ENCODE measurements at regions not wholly inside any gene's neighbourhood (a gene's known extent, or its start where the extent isn't known, plus 50 kb on each side); places are given as distances from the start of the nearest gene placed in this dataset.
"Not testable (repeated sequence)": the region's sequence is repeated elsewhere in the genome, so short reads cannot be mapped to it uniquely, and the experiment has no call there.

GRCh38 chr20:60789399-60789798, 462.7 kb upstream of the CDH4 start:
- H3K4me3 ChIP-seq (ENCODE audit: low read length), result no peak overlapping the region
- H3K27me3 ChIP-seq (ENCODE audit: low read length), result 0 out of 2 replicates have a peak, but pooled peaks cover 1% of the 10 kb centered on the region
- no peak for TF ChIP-seq CTCF (conservative IDR thresholded peaks at IDR 0.05; ENCODE audit: low read depth, low read length)
- no peak for TF ChIP-seq EZH2 (IDR thresholded peaks at IDR 0.05; ENCODE audit: low read length, unreplicated experiment)
- TF ChIP-seq EZH2phosphoT487 (IDR thresholded peaks at IDR 0.05; ENCODE audit: borderline replicate concordance, low read length), result no peak
- no TSS peak for BruUV-seq (replicated peaks)
- CTCF ChIA-PET, result no interaction called here
- no peak overlapping the region for H3K4me2 ChIP-seq (ENCODE audit: low read length)
- H3K36me3 ChIP-seq (ENCODE audit: low read depth, low read length), result no peaks in the 10 kb centered on the region
- intact Hi-C loops (cut with micrococcal nuclease), result no loop called here
- no peak overlapping the region for H3K27ac ChIP-seq (ENCODE audit: low read length)
- POLR2A ChIA-PET (ENCODE audit: unreplicated experiment), result no interaction called here
- H3F3A ChIP-seq (ENCODE audit: low read length, unreplicated experiment), result no peaks in the 10 kb centered on the region
- 0 out of 2 replicates have a peak, but pooled peaks cover 7% of the 10 kb centered on the region for H3K9me3 ChIP-seq (ENCODE audit: low read length)
- no peaks in the 10 kb centered on the region for H3K9me2 ChIP-seq (replicated peaks; ENCODE audit: low read length)
- DNase-seq (no peak), ATAC-seq (no peak)
- no peak overlapping the region for H2AFZ ChIP-seq (ENCODE audit: low read length)
- no peaks in the 10 kb centered on the region for H3K4me1 ChIP-seq (ENCODE audit: insufficient read depth, low read length)
- H3K79me2 ChIP-seq (ENCODE audit: low read length), result no peaks in the 10 kb centered on the region
- H4K20me1 ChIP-seq (ENCODE audit: low read length), result no peaks in the 10 kb centered on the region
- H3K9ac ChIP-seq (ENCODE audit: low read length), result no peak overlapping the region

- H3K4me2 ChIP-seq (ENCODE audit: low read length); H2AFZ ChIP-seq (ENCODE audit: low read length); intact Hi-C loops (cut with micrococcal nuclease); POLR2A ChIA-PET (ENCODE audit: unreplicated experiment); H3K79me2 ChIP-seq (ENCODE audit: low read length); H3K9me3 ChIP-seq (ENCODE audit: low read length); H3K36me3 ChIP-seq (ENCODE audit: low read depth, low read length); H4K20me1 ChIP-seq (ENCODE audit: low read length); H3K9me2 ChIP-seq (replicated peaks; ENCODE audit: low read length); H3K9ac ChIP-seq (ENCODE audit: low read length); CTCF ChIA-PET; H3K27me3 ChIP-seq (ENCODE audit: low read length); ATAC-seq; H3K4me1 ChIP-seq (ENCODE audit: insufficient read depth, low read length); BruUV-seq (replicated peaks); H3K4me3 ChIP-seq (ENCODE audit: low read length); H3F3A ChIP-seq (ENCODE audit: low read length, unreplicated experiment); DNase-seq; H3K27ac ChIP-seq (ENCODE audit: low read length): not testable (repeated sequence)
Measured at GRCh38 chr20:60790339-60790738, 461.7 kb upstream of the CDH4 start.

GRCh38 chr20:60791823-60792222, 460.2 kb upstream of the CDH4 start:
- DNase-seq (no peak), ATAC-seq (no peak)
- no peak overlapping the region for H2AFZ ChIP-seq (ENCODE audit: low read length)
- no peaks in the 10 kb centered on the region for H3K4me1 ChIP-seq (ENCODE audit: insufficient read depth, low read length)
- H3K9me2 ChIP-seq (replicated peaks; ENCODE audit: low read length), result no peaks in the 10 kb centered on the region
- H3K4me2 ChIP-seq (ENCODE audit: low read length), result no peak overlapping the region
- no peaks in the 10 kb centered on the region for H4K20me1 ChIP-seq (ENCODE audit: low read length)
- H3K27me3 ChIP-seq (ENCODE audit: low read length), result no peaks in the 10 kb centered on the region
- no peaks in the 10 kb centered on the region for H3F3A ChIP-seq (ENCODE audit: low read length, unreplicated experiment)
- H3K9ac ChIP-seq (ENCODE audit: low read length), result no peak overlapping the region
- ChIA-PET POLR2A (ENCODE audit: unreplicated experiment) (no interaction called here), CTCF (no interaction called here)
- no TSS peak for BruUV-seq (replicated peaks)
- intact Hi-C loops (cut with micrococcal nuclease), result no loop called here
- no peaks in the 10 kb centered on the region for H3K36me3 ChIP-seq (ENCODE audit: low read depth, low read length)
- no peak overlapping the region for H3K4me3 ChIP-seq (ENCODE audit: low read length)
- TF ChIP-seq EZH2phosphoT487 (IDR thresholded peaks at IDR 0.05; ENCODE audit: borderline replicate concordance, low read length), result no peak
- H3K27ac ChIP-seq (ENCODE audit: low read length), result no peak overlapping the region
- H3K9me3 ChIP-seq (ENCODE audit: low read length), result no peaks in the 10 kb centered on the region
- H3K79me2 ChIP-seq (ENCODE audit: low read length), result no peaks in the 10 kb centered on the region

- H3K9ac ChIP-seq (ENCODE audit: low read length), result no peak overlapping the region
- no peaks in the 10 kb centered on the region for H3K9me3 ChIP-seq (ENCODE audit: low read length)
- H3K4me1 ChIP-seq (ENCODE audit: insufficient read depth, low read length), result no peaks in the 10 kb centered on the region
- no peak overlapping the region for H3K4me2 ChIP-seq (ENCODE audit: low read length)
- ChIA-PET CTCF (no interaction called here), POLR2A (ENCODE audit: unreplicated experiment) (no interaction called here)
- intact Hi-C loops (cut with micrococcal nuclease), result no loop called here
- H3K4me3 ChIP-seq (ENCODE audit: low read length), result no peak overlapping the region
- no peaks in the 10 kb centered on the region for H3K9me2 ChIP-seq (replicated peaks; ENCODE audit: low read length)
- BruUV-seq (replicated peaks), result no TSS peak
- no peak overlapping the region for H2AFZ ChIP-seq (ENCODE audit: low read length)
- H3K27me3 ChIP-seq (ENCODE audit: low read length), result no peaks in the 10 kb centered on the region
- DNase-seq (no peak), ATAC-seq (no peak)
- H3K27ac ChIP-seq (ENCODE audit: low read length), result no peak overlapping the region
- H3F3A ChIP-seq (ENCODE audit: low read length, unreplicated experiment), result no peaks in the 10 kb centered on the region
- H3K36me3 ChIP-seq (ENCODE audit: low read depth, low read length), result no peaks in the 10 kb centered on the region
- H4K20me1 ChIP-seq (ENCODE audit: low read length), result no peaks in the 10 kb centered on the region
- no peak for TF ChIP-seq EZH2 (IDR thresholded peaks at IDR 0.05; ENCODE audit: low read length, unreplicated experiment)
- no peak for TF ChIP-seq EZH2phosphoT487 (IDR thresholded peaks at IDR 0.05; ENCODE audit: borderline replicate concordance, low read length)
- TF ChIP-seq CTCF (conservative IDR thresholded peaks at IDR 0.05; ENCODE audit: low read depth, low read length), result no peak
- H3K79me2 ChIP-seq (ENCODE audit: low read length), result no peaks in the 10 kb centered on the region
Measured at GRCh38 chr20:60792941-60793340, 459.1 kb upstream of the CDH4 start.
